AG09319 (cell line): ENCODE measurements at regions not wholly inside any gene's neighbourhood (a gene's known extent, or its start where the extent isn't known, plus 50 kb on each side); places are given as distances from the start of the nearest gene placed in this dataset.

Experiments
- DNase-seq: peaks from one replicate; pipeline ENCODE4 v3.0.0-alpha.2; 2010; ENCODE audit warnings: low read depth; ENCODE audit errors: extremely low read depth
- TF ChIP-seq, protein P1 (sequence below): IDR thresholded peaks from 2 replicates; pipeline ENCODE4 v1.5.1; 2011; ENCODE audit warnings: low read depth, mild to moderate bottlenecking, inconsistent platforms, low read length, moderate library complexity

DNA sequence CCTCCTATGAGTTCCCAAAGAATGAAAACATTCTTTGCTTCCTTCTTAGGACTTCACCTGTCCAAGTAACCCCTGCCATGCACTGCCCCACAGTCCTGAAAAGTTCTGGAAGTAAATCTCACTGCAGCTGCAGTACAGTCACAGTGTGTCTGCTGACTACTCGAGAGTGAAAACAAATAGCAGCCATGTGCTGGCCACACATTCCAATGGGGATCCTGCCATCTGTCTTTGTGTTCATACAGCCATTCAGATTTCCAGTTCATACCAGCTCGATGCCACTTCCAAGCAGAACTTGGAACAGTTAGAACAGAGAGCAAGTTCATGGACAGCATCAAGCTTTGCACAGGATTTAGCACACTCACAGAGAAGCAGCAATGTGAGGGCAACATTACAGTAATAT lies 629.9 kb upstream of the ACVR2A start:
- no peak for DNase-seq

GRCh38 chr2:147211484-147211883 lies 633.3 kb upstream of the ACVR2A start:
- DNase-seq = no peak
- TF ChIP-seq, protein P1, sequence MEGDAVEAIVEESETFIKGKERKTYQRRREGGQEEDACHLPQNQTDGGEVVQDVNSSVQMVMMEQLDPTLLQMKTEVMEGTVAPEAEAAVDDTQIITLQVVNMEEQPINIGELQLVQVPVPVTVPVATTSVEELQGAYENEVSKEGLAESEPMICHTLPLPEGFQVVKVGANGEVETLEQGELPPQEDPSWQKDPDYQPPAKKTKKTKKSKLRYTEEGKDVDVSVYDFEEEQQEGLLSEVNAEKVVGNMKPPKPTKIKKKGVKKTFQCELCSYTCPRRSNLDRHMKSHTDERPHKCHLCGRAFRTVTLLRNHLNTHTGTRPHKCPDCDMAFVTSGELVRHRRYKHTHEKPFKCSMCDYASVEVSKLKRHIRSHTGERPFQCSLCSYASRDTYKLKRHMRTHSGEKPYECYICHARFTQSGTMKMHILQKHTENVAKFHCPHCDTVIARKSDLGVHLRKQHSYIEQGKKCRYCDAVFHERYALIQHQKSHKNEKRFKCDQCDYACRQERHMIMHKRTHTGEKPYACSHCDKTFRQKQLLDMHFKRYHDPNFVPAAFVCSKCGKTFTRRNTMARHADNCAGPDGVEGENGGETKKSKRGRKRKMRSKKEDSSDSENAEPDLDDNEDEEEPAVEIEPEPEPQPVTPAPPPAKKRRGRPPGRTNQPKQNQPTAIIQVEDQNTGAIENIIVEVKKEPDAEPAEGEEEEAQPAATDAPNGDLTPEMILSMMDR = no peak

More for the DNA sequence above, 629.9 kb upstream of the ACVR2A start:
- TF ChIP-seq, protein P1 = no peak

- TF ChIP-seq, protein P1 = no peak
- peak; percentile 31 for DNase-seq
These were observed 640.7 kb upstream of the ACVR2A start for GRCh38 chr2:147204102-147204501.

- TF ChIP-seq, protein P1 = no peak
- DNase-seq = no peak
These were observed 646.1 kb upstream of the ACVR2A start for GRCh38 chr2:147198651-147199171.

GRCh38 chr2:147197754-147198483 lies 646.9 kb upstream of the ACVR2A start:
- no peak for DNase-seq
- TF ChIP-seq, protein P1 = no peak

- DNase-seq = no peak
- TF ChIP-seq, protein P1 = no peak
These were observed 662.6 kb upstream of the ACVR2A start for GRCh38 chr2:147182260-147182659.

DNA sequence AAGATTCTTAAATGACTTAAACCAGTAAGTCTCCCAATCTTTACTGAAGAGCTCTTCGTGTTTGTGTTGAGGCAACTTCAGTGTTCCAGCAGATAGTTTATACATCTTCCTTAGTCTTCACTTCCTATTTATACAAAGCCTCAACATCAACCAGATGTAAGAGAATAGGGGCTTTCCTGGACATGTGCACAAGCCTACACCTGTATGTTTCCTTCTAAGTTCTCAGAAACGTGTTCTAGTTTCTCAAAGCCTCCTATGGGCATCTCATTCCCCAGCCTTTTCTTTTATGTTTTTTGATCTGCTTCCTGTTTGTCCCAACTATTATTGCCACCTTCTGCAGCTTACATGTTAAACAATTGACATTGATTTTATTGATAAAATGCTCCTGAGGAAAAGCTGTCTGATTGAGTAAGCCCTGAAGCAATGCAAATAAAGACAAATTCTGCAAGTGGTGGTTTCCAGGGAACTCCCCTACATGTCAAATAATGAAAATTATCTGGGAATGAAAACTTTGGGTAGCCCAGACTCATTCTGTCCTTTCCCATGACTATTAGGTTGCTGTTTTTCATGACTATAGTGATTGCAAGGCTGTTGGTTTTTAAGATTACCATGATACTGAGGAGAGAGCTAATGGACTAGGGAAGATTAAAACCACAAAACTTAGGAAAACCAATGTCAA lies 663.3 kb upstream of the ACVR2A start:
- no peak for DNase-seq
- TF ChIP-seq, protein P1 = no peak
